ENCODE measurements at regions not wholly inside any gene's neighbourhood (a gene's known extent, or its start where the extent isn't known, plus 50 kb on each side); places are given as distances from the start of the nearest gene placed in this dataset.
"Not testable (repeated sequence)": the region's sequence is repeated elsewhere in the genome, so short reads cannot be mapped to it uniquely, and the experiment has no call there.

GRCh38 chr21:14903172-14903865 is 161.5 kb downstream of the NRIP1 start:
- DNase-seq, result no peak

- no peak for DNase-seq
Observed at GRCh38 chr21:14901482-14901958, 163.3 kb downstream of the NRIP1 start.

GRCh38 chr21:14900611-14901010 is 164.2 kb downstream of the NRIP1 start:
- DNase-seq, result no peak

- DNase-seq, result no peak
Observed at GRCh38 chr21:14900058-14900457, 164.7 kb downstream of the NRIP1 start.

- DNase-seq, result no peak
Observed at GRCh38 chr21:14895792-14896191, 169.0 kb downstream of the NRIP1 start.

GRCh38 chr21:14890141-14890540 is 174.7 kb downstream of the NRIP1 start:
- no peak for DNase-seq

GRCh38 chr21:14889080-14889810 is 175.6 kb downstream of the NRIP1 start:
- no peak for DNase-seq

GRCh38 chr21:14888202-14888601 is 176.6 kb downstream of the NRIP1 start:
- no peak for DNase-seq

- DNase-seq, result no peak
Observed at GRCh38 chr21:14886001-14886400, 178.8 kb downstream of the NRIP1 start.

- no peak for DNase-seq
Observed at GRCh38 chr21:14883351-14883750, 181.4 kb downstream of the NRIP1 start.

GRCh38 chr21:14882545-14882944 is 182.3 kb downstream of the NRIP1 start:
- DNase-seq, result not testable (repeated sequence)

- DNase-seq, result no peak
Observed at GRCh38 chr21:14881863-14882499, 182.8 kb downstream of the NRIP1 start.

- DNase-seq, result no peak
Observed at GRCh38 chr21:14880922-14881321, 183.9 kb downstream of the NRIP1 start.

GRCh38 chr21:14879458-14879857 is 185.3 kb downstream of the NRIP1 start:
- DNase-seq, result no peak

GRCh38 chr21:14878971-14879370 is 185.8 kb downstream of the NRIP1 start:
- no peak for DNase-seq

GRCh38 chr21:14877581-14878228 is 187.1 kb downstream of the NRIP1 start:
- no peak for DNase-seq

GRCh38 chr21:14876524-14876840 is 188.3 kb downstream of the NRIP1 start:
- no peak for DNase-seq

- DNase-seq, result no peak
Observed at GRCh38 chr21:14875704-14876523, 188.9 kb downstream of the NRIP1 start.

- DNase-seq, result no peak
Observed at GRCh38 chr21:14875186-14875585, 189.6 kb downstream of the NRIP1 start.

- no peak for DNase-seq
Observed at GRCh38 chr21:14874379-14874778, 190.4 kb downstream of the NRIP1 start.

GRCh38 chr21:14871861-14872260 is 192.9 kb downstream of the NRIP1 start:
- no peak for DNase-seq

Measured in amygdala (tissue), 56 donors.